ENCODE measurements at regions not wholly inside any gene's neighbourhood (a gene's known extent, or its start where the extent isn't known, plus 50 kb on each side); places are given as distances from the start of the nearest gene placed in this dataset.

GRCh38 chr3:5563537-5564277 lies 376.2 kb downstream of the EDEM1 start:
- TF ChIP-seq CTCF (IDR thresholded peaks at IDR 0.05) (no peak), POLR2A (IDR thresholded peaks at IDR 0.05) (no peak)
